Fibroblast of the aortic adventitia (primary cell): ENCODE measurements at regions not wholly inside any gene's neighbourhood (a gene's known extent, or its start where the extent isn't known, plus 50 kb on each side); places are given as distances from the start of the nearest gene placed in this dataset.

Source experiments
- DNase-seq: peaks from one replicate; pipeline ENCODE4 v3.0.0-alpha.2; 2010; ENCODE audit warnings: low read depth
- H3K4me3 ChIP-seq: 2 replicates; pipeline ENCODE4 v1.5.1; 2011; ENCODE audit warnings: low read depth, mild to moderate bottlenecking, control low read depth, low read length, moderate library complexity
- TF ChIP-seq, protein P1 (sequence below): IDR thresholded peaks from 2 replicates; pipeline ENCODE4 v1.5.1; 2011; ENCODE audit warnings: mild to moderate bottlenecking, low read length, control low read depth, inconsistent platforms; ENCODE audit not compliant: insufficient read depth

DNA sequence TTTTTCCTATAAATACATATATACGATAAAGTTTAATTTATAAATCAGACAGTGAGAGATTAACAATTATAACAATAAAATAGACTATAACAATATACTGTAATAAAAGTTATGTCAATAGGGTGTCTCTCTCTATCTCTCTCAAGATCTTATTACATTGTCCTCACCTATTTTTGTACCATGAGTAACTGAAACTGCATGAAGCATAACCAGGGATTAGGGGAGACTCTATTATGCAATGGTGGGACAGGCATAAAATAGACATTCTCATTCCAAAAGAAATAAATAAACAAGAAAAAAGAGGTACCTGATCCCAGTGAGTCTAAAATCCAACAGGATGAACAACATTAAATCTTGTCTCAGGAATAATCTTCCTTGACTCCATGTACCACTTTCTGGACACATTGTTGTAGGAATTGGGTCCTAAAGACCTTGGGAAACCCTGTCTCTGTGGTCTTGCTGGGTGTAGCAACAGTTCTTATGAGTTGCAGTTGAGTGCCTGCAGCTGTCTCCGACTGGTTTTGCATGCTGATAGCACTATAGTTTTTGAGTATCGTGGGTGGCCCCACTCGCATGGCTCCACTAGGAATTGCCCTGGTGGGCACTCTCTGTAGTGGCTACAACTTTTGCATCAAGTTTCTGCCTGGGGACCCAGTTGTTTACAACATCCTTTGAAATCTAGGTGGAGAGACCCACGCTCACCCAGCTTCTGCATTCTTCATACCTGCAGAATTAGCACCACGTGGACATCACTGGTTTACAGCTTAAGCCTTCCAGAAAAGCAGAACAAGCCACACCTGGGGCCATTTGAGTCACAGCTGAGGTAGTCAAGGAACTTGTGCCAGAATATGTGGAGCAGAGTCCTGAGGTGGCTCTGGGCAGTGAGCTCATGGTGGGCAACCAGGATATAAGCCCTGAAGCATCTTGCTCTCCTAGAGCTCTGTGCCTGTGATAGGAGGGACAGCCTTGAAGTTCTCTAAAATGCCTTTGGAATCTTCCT lies 204.7 kb downstream of the KITLG start:
- TF ChIP-seq, protein P1, sequence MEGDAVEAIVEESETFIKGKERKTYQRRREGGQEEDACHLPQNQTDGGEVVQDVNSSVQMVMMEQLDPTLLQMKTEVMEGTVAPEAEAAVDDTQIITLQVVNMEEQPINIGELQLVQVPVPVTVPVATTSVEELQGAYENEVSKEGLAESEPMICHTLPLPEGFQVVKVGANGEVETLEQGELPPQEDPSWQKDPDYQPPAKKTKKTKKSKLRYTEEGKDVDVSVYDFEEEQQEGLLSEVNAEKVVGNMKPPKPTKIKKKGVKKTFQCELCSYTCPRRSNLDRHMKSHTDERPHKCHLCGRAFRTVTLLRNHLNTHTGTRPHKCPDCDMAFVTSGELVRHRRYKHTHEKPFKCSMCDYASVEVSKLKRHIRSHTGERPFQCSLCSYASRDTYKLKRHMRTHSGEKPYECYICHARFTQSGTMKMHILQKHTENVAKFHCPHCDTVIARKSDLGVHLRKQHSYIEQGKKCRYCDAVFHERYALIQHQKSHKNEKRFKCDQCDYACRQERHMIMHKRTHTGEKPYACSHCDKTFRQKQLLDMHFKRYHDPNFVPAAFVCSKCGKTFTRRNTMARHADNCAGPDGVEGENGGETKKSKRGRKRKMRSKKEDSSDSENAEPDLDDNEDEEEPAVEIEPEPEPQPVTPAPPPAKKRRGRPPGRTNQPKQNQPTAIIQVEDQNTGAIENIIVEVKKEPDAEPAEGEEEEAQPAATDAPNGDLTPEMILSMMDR = no peak
- no peak overlapping the region for H3K4me3 ChIP-seq
- DNase-seq = no peak

GRCh38 chr12:88377973-88378372 lies 202.3 kb downstream of the KITLG start:
- DNase-seq = no peak
- TF ChIP-seq, protein P1 = no peak
- H3K4me3 ChIP-seq = no peak overlapping the region

DNA sequence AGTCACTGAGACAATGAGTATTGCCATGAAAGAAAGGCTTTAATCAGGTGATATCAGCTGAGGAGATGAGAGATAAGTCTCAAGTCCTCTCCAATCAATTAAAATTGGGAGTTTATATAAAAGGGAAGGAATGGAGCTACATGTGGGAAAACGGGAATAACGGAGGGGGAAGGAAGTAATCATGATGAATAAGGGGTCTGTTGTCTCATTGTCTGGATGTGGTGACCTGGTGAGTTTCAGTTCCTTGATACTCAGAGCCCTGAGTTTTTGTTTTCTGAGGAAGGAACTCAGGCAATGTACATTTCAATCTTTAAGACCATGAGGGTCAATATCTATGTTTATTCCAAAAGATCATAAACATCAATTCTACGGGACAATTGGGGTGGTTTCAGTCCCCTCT lies 198.8 kb downstream of the KITLG start:
- H3K4me3 ChIP-seq = no peak overlapping the region
- DNase-seq = no peak
- TF ChIP-seq, protein P1 = no peak

- no peak for DNase-seq
- H3K4me3 ChIP-seq = no peak overlapping the region
- TF ChIP-seq, protein P1 = no peak
Measured at GRCh38 chr12:88383405-88383804, 196.9 kb downstream of the KITLG start.

GRCh38 chr12:88388566-88389540 lies 191.4 kb downstream of the KITLG start:
- TF ChIP-seq, protein P1 = no peak
- DNase-seq = peak; percentile 53
- H3K4me3 ChIP-seq = no peak overlapping the region

- H3K4me3 ChIP-seq = no peak overlapping the region
- DNase-seq = no peak
- TF ChIP-seq, protein P1 = no peak
Measured at GRCh38 chr12:88390811-88391210, 189.5 kb downstream of the KITLG start.
